ENCODE measurements at regions not wholly inside any gene's neighbourhood (a gene's known extent, or its start where the extent isn't known, plus 50 kb on each side); places are given as distances from the start of the nearest gene placed in this dataset.

- no peak for DNase-seq (ENCODE audit: low read depth in 4 of 4, low spot score in 3 of 4)
These were observed 164.9 kb upstream of the PRNP start for GRCh38 chr20:4521170-4521968.

GRCh38 chr20:4519534-4519933 lies 166.7 kb upstream of the PRNP start:
- DNase-seq (ENCODE audit: low read depth in 4 of 4, low spot score in 3 of 4), result no peak

GRCh38 chr20:4516876-4517275 lies 169.4 kb upstream of the PRNP start:
- no peak for DNase-seq (ENCODE audit: low read depth in 4 of 4, low spot score in 3 of 4)

GRCh38 chr20:4513720-4514119 lies 172.5 kb upstream of the PRNP start:
- DNase-seq (ENCODE audit: low read depth in 4 of 4, low spot score in 3 of 4), result no peak

GRCh38 chr20:4512891-4513550 lies 173.2 kb upstream of the PRNP start:
- DNase-seq (ENCODE audit: low read depth in 4 of 4, low spot score in 3 of 4), result no peak

GRCh38 chr20:4511776-4512175 lies 174.5 kb upstream of the PRNP start:
- DNase-seq (ENCODE audit: low read depth in 4 of 4, low spot score in 3 of 4), result no peak

- DNase-seq (ENCODE audit: low read depth in 4 of 4, low spot score in 3 of 4), result no peak
These were observed 176.3 kb upstream of the PRNP start for GRCh38 chr20:4509825-4510522.

- no peak for DNase-seq (ENCODE audit: low read depth in 4 of 4, low spot score in 3 of 4)
These were observed 177.5 kb upstream of the PRNP start for GRCh38 chr20:4508773-4509172.

GRCh38 chr20:4507288-4507719 lies 179.0 kb upstream of the PRNP start:
- no peak for DNase-seq (ENCODE audit: low read depth in 4 of 4, low spot score in 3 of 4)

- DNase-seq (ENCODE audit: low read depth in 4 of 4, low spot score in 3 of 4), result no peak
These were observed 181.4 kb upstream of the PRNP start for GRCh38 chr20:4504814-4505213.

GRCh38 chr20:4502756-4503155 lies 183.5 kb upstream of the PRNP start:
- DNase-seq (ENCODE audit: low read depth in 4 of 4, low spot score in 3 of 4), result no peak

- DNase-seq (ENCODE audit: low read depth in 4 of 4, low spot score in 3 of 4), result no peak
These were observed 192.9 kb upstream of the PRNP start for GRCh38 chr20:4493386-4493785.

GRCh38 chr20:4491643-4492042 lies 194.6 kb upstream of the PRNP start:
- DNase-seq (ENCODE audit: low read depth in 4 of 4, low spot score in 3 of 4), result no peak

GRCh38 chr20:4490606-4491280 lies 195.5 kb upstream of the PRNP start:
- no peak for DNase-seq (ENCODE audit: low read depth in 4 of 4, low spot score in 3 of 4)

- no peak for DNase-seq (ENCODE audit: low read depth in 4 of 4, low spot score in 3 of 4)
These were observed 196.2 kb upstream of the PRNP start for GRCh38 chr20:4490045-4490444.

- no peak for DNase-seq (ENCODE audit: low read depth in 4 of 4, low spot score in 3 of 4)
These were observed 197.6 kb upstream of the PRNP start for GRCh38 chr20:4488407-4489339.

GRCh38 chr20:4484379-4484997 lies 201.8 kb upstream of the PRNP start:
- DNase-seq (ENCODE audit: low read depth in 4 of 4, low spot score in 3 of 4), result no peak

GRCh38 chr20:4483961-4484360 lies 202.3 kb upstream of the PRNP start:
- no peak for DNase-seq (ENCODE audit: low read depth in 4 of 4, low spot score in 3 of 4)

GRCh38 chr20:4483486-4483885 lies 202.8 kb upstream of the PRNP start:
- DNase-seq (ENCODE audit: low read depth in 4 of 4, low spot score in 3 of 4), result no peak

GRCh38 chr20:4480104-4480503 lies 206.2 kb upstream of the PRNP start:
- DNase-seq (ENCODE audit: low read depth in 4 of 4, low spot score in 3 of 4), result no peak
